Liver (tissue), 8 donors: ENCODE measurements at regions not wholly inside any gene's neighbourhood (a gene's known extent, or its start where the extent isn't known, plus 50 kb on each side); places are given as distances from the start of the nearest gene placed in this dataset.

Experiments
- DNase-seq: peaks from one replicate; pipeline ENCODE4 v3.0.0-alpha.2; 2017; ENCODE audit warnings: low spot score
- H3K27ac ChIP-seq, 2 donors: one replicate each; pipeline ENCODE4 v1.7.0; 2013; ENCODE audit warnings: inconsistent platforms in 2 of 2, low read length in 2 of 2, control low read depth in 1 of 2, low read depth in 1 of 2, mild to moderate bottlenecking in 1 of 2
- H3K27me3 ChIP-seq, 4 donors: one replicate each; pipeline versions ENCODE4 v1.6.1 to v1.7.0; 2013; ENCODE audit warnings: low read length in 3 of 4, inconsistent platforms in 1 of 4, mild to moderate bottlenecking in 1 of 4, moderate library complexity in 1 of 4; ENCODE audit not compliant: control insufficient read depth in 4 of 4, insufficient read depth in 4 of 4
- H3K36me3 ChIP-seq, 4 donors: one replicate each; pipeline versions ENCODE4 v1.6.1 to v1.7.0; 2013; ENCODE audit warnings: low read length in 3 of 4, mild to moderate bottlenecking in 3 of 4, low read depth in 1 of 4, moderate library complexity in 1 of 4; ENCODE audit not compliant: control insufficient read depth in 4 of 4, insufficient read depth in 3 of 4
- H3K4me1 ChIP-seq, 4 donors: one replicate each; pipeline versions ENCODE4 v1.6.1 to v1.7.0; 2013; ENCODE audit warnings: low read length in 3 of 4, mild to moderate bottlenecking in 3 of 4, moderate library complexity in 1 of 4; ENCODE audit not compliant: control insufficient read depth in 4 of 4, insufficient read depth in 4 of 4
- H3K4me3 ChIP-seq, 3 donors: one replicate each; pipeline versions ENCODE4 v1.6.1 to v1.7.0; 2013; ENCODE audit warnings: low read length in 3 of 3, control low read depth in 1 of 3, low read depth in 1 of 3, mild to moderate bottlenecking in 1 of 3
- H3K9ac ChIP-seq, 2 donors: one replicate each; pipeline ENCODE4 v1.7.0; 2013; ENCODE audit warnings: low read length in 2 of 2, mild to moderate bottlenecking in 2 of 2, moderate library complexity in 2 of 2, control low read depth in 1 of 2, low read depth in 1 of 2
- H3K9me3 ChIP-seq, 4 donors: one replicate each; pipeline versions ENCODE4 v1.6.1 to v1.7.0; 2013; ENCODE audit warnings: low read length in 3 of 4; ENCODE audit not compliant: control insufficient read depth in 4 of 4
- CTCF ChIP-seq: fragments of 150-350 bp; IDR thresholded peaks from 2 replicates; pipeline ENCODE4 v1.5.1; 2017; ENCODE audit warnings: improper control_type of control experiment, low read depth, low read length; ENCODE audit not compliant: missing input control
- EGR1 ChIP-seq, 2 donors: IDR thresholded peaks; 2 replicates each; pipeline ENCODE4 v1.6.1; 2016 to 2018; ENCODE audit warnings: antibody characterized with exemption in 2 of 2, low read depth in 2 of 2
- FOXA2 ChIP-seq: IDR thresholded peaks from 2 replicates; pipeline ENCODE4 v1.6.1; 2016; ENCODE audit warnings: antibody characterized with exemption
- GABPA ChIP-seq, 2 donors: IDR thresholded peaks in 1 of 2; conservative IDR thresholded peaks in 1 of 2; 2 replicates each; pipeline ENCODE4 v1.6.1; 2016; ENCODE audit warnings: antibody characterized with exemption in 2 of 2, mild to moderate bottlenecking in 1 of 2, moderate library complexity in 1 of 2
- HNF4A ChIP-seq, 2 donors: conservative IDR thresholded peaks; 2 replicates each; pipeline ENCODE4 v1.6.1; 2016; ENCODE audit warnings: antibody characterized with exemption in 2 of 2, mild to moderate bottlenecking in 2 of 2
- JUND ChIP-seq, 2 donors: IDR thresholded peaks; 2 replicates each; pipeline ENCODE4 v1.6.1; 2016; ENCODE audit warnings: antibody characterized with exemption in 2 of 2
- RAD21 ChIP-seq, 2 donors: IDR thresholded peaks; 2 replicates each; pipeline ENCODE4 v1.6.1; 2016; ENCODE audit warnings: antibody characterized with exemption in 2 of 2, mild to moderate bottlenecking in 2 of 2
- YY1 ChIP-seq: IDR thresholded peaks from 2 replicates; pipeline ENCODE4 v1.6.1; 2016; ENCODE audit warnings: antibody characterized with exemption, mild to moderate bottlenecking
- WGBS: extraction: QIAGEN DNeasy Blood & Tissue Kit; methylation state at CpG from one replicate; pipeline ENCODE4 v1.1.7; 2013; 5-methylcytosine and 5-hydroxymethylcytosine counted together
- TF ChIP-seq, protein P1 (sequence below): IDR thresholded peaks from 2 replicates; pipeline ENCODE4 v1.6.1; 2016; ENCODE audit warnings: antibody characterized with exemption
- TF ChIP-seq, protein P2 (sequence below): IDR thresholded peaks from 2 replicates; pipeline ENCODE4 v1.6.1; 2016; ENCODE audit warnings: antibody characterized with exemption
- TF ChIP-seq, protein P3 (sequence below): IDR thresholded peaks from 2 replicates; pipeline ENCODE4 v1.6.1; 2016; ENCODE audit warnings: antibody characterized with exemption
- TF ChIP-seq, protein P4 (sequence below): IDR thresholded peaks from 2 replicates; pipeline ENCODE4 v1.6.1; 2016; ENCODE audit warnings: antibody characterized with exemption, mild to moderate bottlenecking
- donor health status: healthy.
- donor health status: healthy.
- donor health status: healthy.
- donor health status: healthy.
- donor health status: healthy.

DNA sequence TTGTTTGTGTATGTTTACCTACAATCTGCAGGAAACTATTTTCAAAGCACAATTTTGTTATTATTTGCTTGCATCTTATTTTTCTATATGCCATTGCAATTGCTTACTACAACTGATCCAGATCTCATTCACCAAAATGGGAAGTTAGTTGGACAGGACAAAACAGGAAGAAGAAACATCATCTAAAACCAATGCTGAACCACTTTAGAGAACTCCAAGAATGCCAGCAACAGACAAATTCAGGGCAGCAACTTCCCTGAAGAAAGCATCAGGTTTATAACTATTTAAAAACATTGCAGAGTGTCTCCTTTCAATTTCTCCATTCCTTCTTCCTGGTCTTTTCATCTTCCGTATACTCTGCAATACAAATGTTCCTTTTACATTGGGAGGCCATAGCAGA, 82.4 kb upstream of the SMYD2 start:
- no peak for DNase-seq
- Histone ChIP-seq H3K9ac (no peak overlapping the region), H3K4me3 (no peak overlapping the region), H3K9me3 (no peaks in the 10 kb centered on the region), H3K36me3 (no peaks in the 10 kb centered on the region), H3K27me3 (no peaks in the 10 kb centered on the region), H3K27ac (no peak overlapping the region), H3K4me1 (no peaks in the 10 kb centered on the region)
- TF ChIP-seq CTCF (no peak), GABPA (IDR thresholded peaks at IDR 0.05 in 1 of 2, conservative IDR thresholded peaks at IDR 0.05 in 1 of 2) (no peak), RAD21 (IDR thresholded peaks at IDR 0.05) (no peak), JUND (IDR thresholded peaks at IDR 0.05) (no peak)
- TF ChIP-seq, protein P1, sequence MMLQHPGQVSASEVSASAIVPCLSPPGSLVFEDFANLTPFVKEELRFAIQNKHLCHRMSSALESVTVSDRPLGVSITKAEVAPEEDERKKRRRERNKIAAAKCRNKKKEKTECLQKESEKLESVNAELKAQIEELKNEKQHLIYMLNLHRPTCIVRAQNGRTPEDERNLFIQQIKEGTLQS: no peak
- TF ChIP-seq, protein P2, sequence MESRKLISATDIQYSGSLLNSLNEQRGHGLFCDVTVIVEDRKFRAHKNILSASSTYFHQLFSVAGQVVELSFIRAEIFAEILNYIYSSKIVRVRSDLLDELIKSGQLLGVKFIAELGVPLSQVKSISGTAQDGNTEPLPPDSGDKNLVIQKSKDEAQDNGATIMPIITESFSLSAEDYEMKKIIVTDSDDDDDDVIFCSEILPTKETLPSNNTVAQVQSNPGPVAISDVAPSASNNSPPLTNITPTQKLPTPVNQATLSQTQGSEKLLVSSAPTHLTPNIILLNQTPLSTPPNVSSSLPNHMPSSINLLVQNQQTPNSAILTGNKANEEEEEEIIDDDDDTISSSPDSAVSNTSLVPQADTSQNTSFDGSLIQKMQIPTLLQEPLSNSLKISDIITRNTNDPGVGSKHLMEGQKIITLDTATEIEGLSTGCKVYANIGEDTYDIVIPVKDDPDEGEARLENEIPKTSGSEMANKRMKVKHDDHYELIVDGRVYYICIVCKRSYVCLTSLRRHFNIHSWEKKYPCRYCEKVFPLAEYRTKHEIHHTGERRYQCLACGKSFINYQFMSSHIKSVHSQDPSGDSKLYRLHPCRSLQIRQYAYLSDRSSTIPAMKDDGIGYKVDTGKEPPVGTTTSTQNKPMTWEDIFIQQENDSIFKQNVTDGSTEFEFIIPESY: no peak
- TF ChIP-seq, protein P3, sequence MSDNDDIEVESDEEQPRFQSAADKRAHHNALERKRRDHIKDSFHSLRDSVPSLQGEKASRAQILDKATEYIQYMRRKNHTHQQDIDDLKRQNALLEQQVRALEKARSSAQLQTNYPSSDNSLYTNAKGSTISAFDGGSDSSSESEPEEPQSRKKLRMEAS: no peak
- WGBS: 84% methylated on average over 1 of the region's 1 CpG

DNA sequence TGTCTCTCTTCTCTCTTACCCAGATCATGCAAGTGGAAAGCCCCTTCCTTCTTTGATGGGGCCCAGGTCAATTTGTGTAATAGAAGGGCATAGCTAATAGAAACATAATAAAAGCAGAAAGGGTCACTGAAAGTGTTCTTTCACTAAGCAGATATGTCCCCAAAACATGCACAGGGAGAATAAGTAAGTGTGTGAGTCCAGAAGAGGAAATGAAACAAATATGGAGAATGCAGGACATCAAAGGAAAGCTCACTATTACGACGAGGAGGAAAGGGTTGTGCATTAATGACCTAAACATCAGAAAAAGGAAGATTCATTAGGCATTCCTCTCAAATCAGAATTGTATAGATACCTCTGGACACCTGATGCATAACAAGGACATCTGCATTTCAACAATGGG, 81.4 kb upstream of the SMYD2 start:
- H3K9me3 ChIP-seq: no peaks in the 10 kb centered on the region
- 76% methylated on average over 2 of the region's 2 CpGs for WGBS
- no peak for DNase-seq

More for the DNA sequence above, 81.4 kb upstream of the SMYD2 start:
- Histone ChIP-seq H3K36me3 (no peaks in the 10 kb centered on the region), H3K27me3 (no peaks in the 10 kb centered on the region), H3K9ac (no peak overlapping the region), H3K27ac (no peak overlapping the region), H3K4me1 (no peaks in the 10 kb centered on the region), H3K4me3 (no peak overlapping the region)
- TF ChIP-seq RAD21 (IDR thresholded peaks at IDR 0.05) (no peak), GABPA (IDR thresholded peaks at IDR 0.05 in 1 of 2, conservative IDR thresholded peaks at IDR 0.05 in 1 of 2) (no peak), YY1 (no peak), HNF4A (conservative IDR thresholded peaks at IDR 0.05) (no peak), FOXA2 (no peak), EGR1 (IDR thresholded peaks at IDR 0.05; ENCODE audit: low read depth in 2 of 2) (no peak)
- TF ChIP-seq, protein P4, sequence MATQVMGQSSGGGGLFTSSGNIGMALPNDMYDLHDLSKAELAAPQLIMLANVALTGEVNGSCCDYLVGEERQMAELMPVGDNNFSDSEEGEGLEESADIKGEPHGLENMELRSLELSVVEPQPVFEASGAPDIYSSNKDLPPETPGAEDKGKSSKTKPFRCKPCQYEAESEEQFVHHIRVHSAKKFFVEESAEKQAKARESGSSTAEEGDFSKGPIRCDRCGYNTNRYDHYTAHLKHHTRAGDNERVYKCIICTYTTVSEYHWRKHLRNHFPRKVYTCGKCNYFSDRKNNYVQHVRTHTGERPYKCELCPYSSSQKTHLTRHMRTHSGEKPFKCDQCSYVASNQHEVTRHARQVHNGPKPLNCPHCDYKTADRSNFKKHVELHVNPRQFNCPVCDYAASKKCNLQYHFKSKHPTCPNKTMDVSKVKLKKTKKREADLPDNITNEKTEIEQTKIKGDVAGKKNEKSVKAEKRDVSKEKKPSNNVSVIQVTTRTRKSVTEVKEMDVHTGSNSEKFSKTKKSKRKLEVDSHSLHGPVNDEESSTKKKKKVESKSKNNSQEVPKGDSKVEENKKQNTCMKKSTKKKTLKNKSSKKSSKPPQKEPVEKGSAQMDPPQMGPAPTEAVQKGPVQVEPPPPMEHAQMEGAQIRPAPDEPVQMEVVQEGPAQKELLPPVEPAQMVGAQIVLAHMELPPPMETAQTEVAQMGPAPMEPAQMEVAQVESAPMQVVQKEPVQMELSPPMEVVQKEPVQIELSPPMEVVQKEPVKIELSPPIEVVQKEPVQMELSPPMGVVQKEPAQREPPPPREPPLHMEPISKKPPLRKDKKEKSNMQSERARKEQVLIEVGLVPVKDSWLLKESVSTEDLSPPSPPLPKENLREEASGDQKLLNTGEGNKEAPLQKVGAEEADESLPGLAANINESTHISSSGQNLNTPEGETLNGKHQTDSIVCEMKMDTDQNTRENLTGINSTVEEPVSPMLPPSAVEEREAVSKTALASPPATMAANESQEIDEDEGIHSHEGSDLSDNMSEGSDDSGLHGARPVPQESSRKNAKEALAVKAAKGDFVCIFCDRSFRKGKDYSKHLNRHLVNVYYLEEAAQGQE: no peak
